Colonic mucosa (tissue), 4 donors: ENCODE measurements at regions not wholly inside any gene's neighbourhood (a gene's known extent, or its start where the extent isn't known, plus 50 kb on each side); places are given as distances from the start of the nearest gene placed in this dataset.

Experiments
- DNase-seq: peaks from one replicate; pipeline ENCODE4 v3.0.0-alpha.2; 2020
- H3K27ac ChIP-seq: fragments of 200-600 bp; one replicate; pipeline ENCODE4 v1.8.0; 2021
- H3K27me3 ChIP-seq: fragments of 200-600 bp; one replicate; pipeline ENCODE4 v1.8.0; 2021
- H3K36me3 ChIP-seq: fragments of 200-600 bp; one replicate; pipeline ENCODE4 v1.8.0; 2021
- H3K4me1 ChIP-seq: fragments of 200-600 bp; one replicate; pipeline ENCODE4 v1.8.0; 2021; ENCODE audit warnings: mild to moderate bottlenecking
- H3K4me3 ChIP-seq: fragments of 200-600 bp; one replicate; pipeline ENCODE4 v1.8.0; 2021
- H3K9ac ChIP-seq, 2 donors: one replicate each; pipeline ENCODE4 v1.7.0; 2013; ENCODE audit warnings: control low read depth in 2 of 2, low read depth in 2 of 2, low read length in 2 of 2
- H3K9me3 ChIP-seq: fragments of 200-600 bp; one replicate; pipeline ENCODE4 v1.8.0; 2021
- CTCF ChIP-seq: fragments of 200-600 bp; IDR thresholded peaks from one replicate; pipeline ENCODE4 v1.8.0; 2022; ENCODE audit warnings: antibody characterized with exemption, mild to moderate bottlenecking
- intact Hi-C: fragments of 100-400 bp; cut with DNase I; formaldehyde crosslinking; loops from one replicate; pipeline ENCODE4 v1.14.1; 2022
- donor health status: healthy.
- donor health status: DM: no; HTN: no; CAD: no.
- donor health status: DM: no; HTN: no; CAD: no.

- H3K9me3 ChIP-seq = no peaks in the 10 kb centered on the region
- no peak overlapping the region for H3K4me3 ChIP-seq
- H3K27me3 ChIP-seq = no peaks in the 10 kb centered on the region
- no peak overlapping the region for H3K9ac ChIP-seq
- H3K36me3 ChIP-seq = no peaks in the 10 kb centered on the region
- H3K4me1 ChIP-seq = no peaks in the 10 kb centered on the region
- intact Hi-C loops = no loop called here
- H3K27ac ChIP-seq = no peak overlapping the region
- no peak for TF ChIP-seq CTCF
- DNase-seq = no peak
These were observed 170.0 kb downstream of the PTEN start for GRCh38 chr10:88033385-88033784.

DNA sequence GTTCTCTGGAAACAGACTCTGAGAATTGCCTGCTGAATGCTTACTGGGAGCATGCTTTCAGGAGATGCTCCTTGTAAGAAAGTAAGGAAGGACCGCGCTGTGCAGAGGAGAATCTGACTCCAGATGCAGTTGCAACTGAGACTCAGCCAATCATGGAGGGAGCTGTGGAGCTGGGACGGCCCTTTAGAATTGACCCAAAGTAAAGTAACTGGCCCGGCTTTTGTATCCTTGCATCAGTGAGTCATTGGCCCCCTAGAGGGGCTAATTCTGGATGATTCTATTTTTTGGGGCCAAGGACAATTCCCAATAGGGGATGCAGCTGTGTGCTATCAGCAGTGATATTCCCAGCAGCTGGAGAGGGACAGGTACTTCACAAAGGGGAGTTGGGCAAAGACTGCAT, 170.4 kb downstream of the PTEN start:
- Histone ChIP-seq H3K27me3 (no peaks in the 10 kb centered on the region), H3K27ac (no peak overlapping the region), H3K4me1 (no peaks in the 10 kb centered on the region), H3K4me3 (no peak overlapping the region), H3K9me3 (no peaks in the 10 kb centered on the region), H3K9ac (no peak overlapping the region), H3K36me3 (no peaks in the 10 kb centered on the region)
- intact Hi-C loops = no loop called here
- no peak for DNase-seq
- TF ChIP-seq CTCF = no peak

DNA sequence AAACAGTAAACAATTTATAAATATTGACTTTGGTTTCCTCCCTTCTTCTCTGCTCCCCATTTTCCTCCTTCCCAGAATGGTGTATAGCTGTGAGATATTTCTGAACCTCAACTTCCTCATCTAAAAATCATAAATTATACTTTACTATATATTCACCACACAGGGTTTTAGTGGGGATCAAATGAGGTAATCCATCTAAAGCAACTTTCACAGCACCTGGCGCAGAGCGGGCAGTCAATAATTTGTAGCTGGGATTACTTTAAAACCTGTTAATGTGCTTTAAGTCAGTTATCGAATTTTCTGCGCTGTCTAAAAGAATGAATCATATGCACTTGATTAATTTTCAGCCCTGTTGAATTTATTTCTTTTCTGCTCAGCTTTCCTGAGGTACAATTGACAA, 172.7 kb downstream of the PTEN start:
- no peak for TF ChIP-seq CTCF
- no peak overlapping the region for H3K4me3 ChIP-seq
- H3K4me1 ChIP-seq = no peaks in the 10 kb centered on the region
- intact Hi-C loops = no loop called here
- H3K27me3 ChIP-seq = no peaks in the 10 kb centered on the region
- no peaks in the 10 kb centered on the region for H3K36me3 ChIP-seq
- H3K27ac ChIP-seq = no peak overlapping the region
- no peak overlapping the region for H3K9ac ChIP-seq
- no peaks in the 10 kb centered on the region for H3K9me3 ChIP-seq
- no peak for DNase-seq

- Histone ChIP-seq H3K27me3 (no peaks in the 10 kb centered on the region), H3K27ac (no peak overlapping the region), H3K4me3 (no peak overlapping the region), H3K4me1 (no peaks in the 10 kb centered on the region), H3K36me3 (no peaks in the 10 kb centered on the region), H3K9me3 (no peaks in the 10 kb centered on the region), H3K9ac (no peak overlapping the region)
- no peak for TF ChIP-seq CTCF
- intact Hi-C loops = no loop called here
- DNase-seq = no peak
These were observed 174.2 kb downstream of the PTEN start for GRCh38 chr10:88037623-88038022.

GRCh38 chr10:88038268-88038667, 174.8 kb downstream of the PTEN start:
- DNase-seq = no peak
- no peaks in the 10 kb centered on the region for H3K27me3 ChIP-seq

More at GRCh38 chr10:88038268-88038667, 174.8 kb downstream of the PTEN start:
- no peaks in the 10 kb centered on the region for H3K9me3 ChIP-seq
- no peak for TF ChIP-seq CTCF
- H3K9ac ChIP-seq = no peak overlapping the region
- no peaks in the 10 kb centered on the region for H3K4me1 ChIP-seq
- H3K27ac ChIP-seq = no peak overlapping the region
- no peaks in the 10 kb centered on the region for H3K36me3 ChIP-seq
- intact Hi-C loops = no loop called here
- H3K4me3 ChIP-seq = no peak overlapping the region
